ENCODE measurements at regions not wholly inside any gene's neighbourhood (a gene's known extent, or its start where the extent isn't known, plus 50 kb on each side); places are given as distances from the start of the nearest gene placed in this dataset.

- no peak for TF ChIP-seq ZNF274 (IDR thresholded peaks at IDR 0.05; ENCODE audit: low read depth, low read length)
- no peak for TF ChIP-seq SUZ12 (IDR thresholded peaks at IDR 0.05; ENCODE audit: extremely low read depth, insufficient read depth, insufficient read length)
These were observed 384.5 kb upstream of the PRKCQ start for GRCh38 chr10:6964543-6964942.

Data from NT2/D1 (cell line).